K562 (cell line): ENCODE measurements at regions not wholly inside any gene's neighbourhood (a gene's known extent, or its start where the extent isn't known, plus 50 kb on each side); places are given as distances from the start of the nearest gene placed in this dataset.

Experiments
- KAT2B ChIP-seq: IDR thresholded peaks from one replicate; pipeline ENCODE4 v1.6.1; 2012; ENCODE audit warnings: low read depth, mild to moderate bottlenecking, control low read depth, inconsistent platforms, low read length, moderate library complexity
- ZBED1 ChIP-seq: IDR thresholded peaks from 2 replicates; pipeline ENCODE4 v1.6.1; 2014
- ZFP30 ChIP-seq: fragments of 250-450 bp; sonication (Bioruptor Pico); IDR thresholded peaks from 2 replicates; pipeline ENCODE4 v1.8.0; 2022; ENCODE audit warnings: moderate library complexity, mild to moderate bottlenecking, inconsistent platforms, borderline replicate concordance

GRCh38 chr6:63449714-63450113, 122.6 kb upstream of the LOC128125822 start:
- TF ChIP-seq KAT2B (no peak), ZBED1 (no peak), ZFP30 (CRISPR knock-in tag) (no peak)
